ENCODE measurements at regions not wholly inside any gene's neighbourhood (a gene's known extent, or its start where the extent isn't known, plus 50 kb on each side); places are given as distances from the start of the nearest gene placed in this dataset.

- Histone ChIP-seq H3K36me3 (ENCODE audit: control insufficient read depth, insufficient read depth, low read length) (no peaks in the 10 kb centered on the region), H3K4me3 (ENCODE audit: low read length) (no peak overlapping the region), H3K4me1 (ENCODE audit: control insufficient read depth, insufficient read depth, low read length) (no peaks in the 10 kb centered on the region), H3K27me3 (ENCODE audit: control insufficient read depth, insufficient read depth, low read length) (no peaks in the 10 kb centered on the region), H3K27ac (ENCODE audit: low read length) (no peak overlapping the region), H3K9me3 (ENCODE audit: control insufficient read depth, low read depth, low read length) (no peaks in the 10 kb centered on the region)
- DNase-seq, result no peak
- 67% methylated on average over 2 of the region's 5 CpGs for WGBS (ENCODE audit: insufficient coverage, low lambda C conversion rate)
These were observed 163.5 kb upstream of the LMO4 start for GRCh38 chr1:87165177-87165576.

GRCh38 chr1:87167157-87167789, 161.4 kb upstream of the LMO4 start:
- Histone ChIP-seq H3K27me3 (ENCODE audit: control insufficient read depth, insufficient read depth, low read length) (no peaks in the 10 kb centered on the region), H3K27ac (ENCODE audit: low read length) (no peak overlapping the region), H3K4me3 (ENCODE audit: low read length) (no peak overlapping the region), H3K9me3 (ENCODE audit: control insufficient read depth, low read depth, low read length) (no peaks in the 10 kb centered on the region), H3K36me3 (ENCODE audit: control insufficient read depth, insufficient read depth, low read length) (no peaks in the 10 kb centered on the region), H3K4me1 (ENCODE audit: control insufficient read depth, insufficient read depth, low read length) (no peaks in the 10 kb centered on the region)
- DNase-seq, result no peak
- no CpG with 5 or more reads among the region's 7 CpGs for WGBS (ENCODE audit: insufficient coverage, low lambda C conversion rate)

- no peak overlapping the region for H3K4me3 ChIP-seq (ENCODE audit: low read length)
- no peak for DNase-seq
- 57% methylated on average over 1 of the region's 7 CpGs for WGBS (ENCODE audit: insufficient coverage, low lambda C conversion rate)
- no peaks in the 10 kb centered on the region for H3K36me3 ChIP-seq (ENCODE audit: control insufficient read depth, insufficient read depth, low read length)
- no peaks in the 10 kb centered on the region for H3K4me1 ChIP-seq (ENCODE audit: control insufficient read depth, insufficient read depth, low read length)
- no peaks in the 10 kb centered on the region for H3K9me3 ChIP-seq (ENCODE audit: control insufficient read depth, low read depth, low read length)
- H3K27ac ChIP-seq (ENCODE audit: low read length), result no peak overlapping the region
- H3K27me3 ChIP-seq (ENCODE audit: control insufficient read depth, insufficient read depth, low read length), result no peaks in the 10 kb centered on the region
These were observed 160.7 kb upstream of the LMO4 start for GRCh38 chr1:87167848-87168525.

- no peak overlapping the region for H3K27ac ChIP-seq (ENCODE audit: low read length)
- H3K4me3 ChIP-seq (ENCODE audit: low read length), result no peak overlapping the region
- no peaks in the 10 kb centered on the region for H3K36me3 ChIP-seq (ENCODE audit: control insufficient read depth, insufficient read depth, low read length)
- no peaks in the 10 kb centered on the region for H3K9me3 ChIP-seq (ENCODE audit: control insufficient read depth, low read depth, low read length)
- no peaks in the 10 kb centered on the region for H3K4me1 ChIP-seq (ENCODE audit: control insufficient read depth, insufficient read depth, low read length)
- H3K27me3 ChIP-seq (ENCODE audit: control insufficient read depth, insufficient read depth, low read length), result peaks cover 2% of the 10 kb centered on the region
- WGBS (ENCODE audit: insufficient coverage, low lambda C conversion rate), result no CpG with 5 or more reads among the region's 3 CpGs
- no peak for DNase-seq
These were observed 159.3 kb upstream of the LMO4 start for GRCh38 chr1:87169263-87169910.

- H3K27ac ChIP-seq (ENCODE audit: low read length), result no peak overlapping the region
- no peaks in the 10 kb centered on the region for H3K4me1 ChIP-seq (ENCODE audit: control insufficient read depth, insufficient read depth, low read length)
- peaks cover 2% of the 10 kb centered on the region for H3K27me3 ChIP-seq (ENCODE audit: control insufficient read depth, insufficient read depth, low read length)
- H3K9me3 ChIP-seq (ENCODE audit: control insufficient read depth, low read depth, low read length), result no peaks in the 10 kb centered on the region
- H3K4me3 ChIP-seq (ENCODE audit: low read length), result no peak overlapping the region
- no peaks in the 10 kb centered on the region for H3K36me3 ChIP-seq (ENCODE audit: control insufficient read depth, insufficient read depth, low read length)
- no CpG with 5 or more reads among the region's 7 CpGs for WGBS (ENCODE audit: insufficient coverage, low lambda C conversion rate)
- no peak for DNase-seq
These were observed 158.5 kb upstream of the LMO4 start for GRCh38 chr1:87170157-87170556.

- Histone ChIP-seq H3K27me3 (ENCODE audit: control insufficient read depth, insufficient read depth, low read length) (peaks cover 2% of the 10 kb centered on the region), H3K9me3 (ENCODE audit: control insufficient read depth, low read depth, low read length) (no peaks in the 10 kb centered on the region), H3K4me3 (ENCODE audit: low read length) (no peak overlapping the region), H3K4me1 (ENCODE audit: control insufficient read depth, insufficient read depth, low read length) (no peaks in the 10 kb centered on the region), H3K36me3 (ENCODE audit: control insufficient read depth, insufficient read depth, low read length) (no peaks in the 10 kb centered on the region), H3K27ac (ENCODE audit: low read length) (no peak overlapping the region)
- DNase-seq, result no peak
- WGBS (ENCODE audit: insufficient coverage, low lambda C conversion rate), result 100% methylated on average over 1 of the region's 4 CpGs
These were observed 157.6 kb upstream of the LMO4 start for GRCh38 chr1:87170931-87171598.

- Histone ChIP-seq H3K27me3 (ENCODE audit: control insufficient read depth, insufficient read depth, low read length) (peaks cover 4% of the 10 kb centered on the region), H3K36me3 (ENCODE audit: control insufficient read depth, insufficient read depth, low read length) (no peaks in the 10 kb centered on the region), H3K27ac (ENCODE audit: low read length) (no peak overlapping the region), H3K4me1 (ENCODE audit: control insufficient read depth, insufficient read depth, low read length) (no peaks in the 10 kb centered on the region), H3K9me3 (ENCODE audit: control insufficient read depth, low read depth, low read length) (no peaks in the 10 kb centered on the region), H3K4me3 (ENCODE audit: low read length) (no peak overlapping the region)
- whole genome bisulfite sequencing (ENCODE audit: insufficient coverage, low lambda C conversion rate), result 92% methylated on average over 2 of the region's 3 CpGs
- DNase-seq, result no peak
These were observed 155.4 kb upstream of the LMO4 start for GRCh38 chr1:87173231-87173630.

- Histone ChIP-seq H3K27me3 (ENCODE audit: control insufficient read depth, insufficient read depth, low read length) (peaks cover 4% of the 10 kb centered on the region), H3K36me3 (ENCODE audit: control insufficient read depth, insufficient read depth, low read length) (no peaks in the 10 kb centered on the region), H3K27ac (ENCODE audit: low read length) (no peak overlapping the region), H3K9me3 (ENCODE audit: control insufficient read depth, low read depth, low read length) (no peaks in the 10 kb centered on the region), H3K4me3 (ENCODE audit: low read length) (no peak overlapping the region), H3K4me1 (ENCODE audit: control insufficient read depth, insufficient read depth, low read length) (no peaks in the 10 kb centered on the region)
- WGBS (ENCODE audit: insufficient coverage, low lambda C conversion rate), result no CpG with 5 or more reads among the region's 2 CpGs
- no peak for DNase-seq
These were observed 153.9 kb upstream of the LMO4 start for GRCh38 chr1:87174724-87175245.

- H3K27me3 ChIP-seq (ENCODE audit: control insufficient read depth, insufficient read depth, low read length), result peaks cover 4% of the 10 kb centered on the region
- H3K36me3 ChIP-seq (ENCODE audit: control insufficient read depth, insufficient read depth, low read length), result no peaks in the 10 kb centered on the region
- no peak for DNase-seq
- H3K4me3 ChIP-seq (ENCODE audit: low read length), result no peak overlapping the region
- 100% methylated on average over 1 of the region's 5 CpGs for WGBS (ENCODE audit: insufficient coverage, low lambda C conversion rate)
- H3K9me3 ChIP-seq (ENCODE audit: control insufficient read depth, low read depth, low read length), result no peaks in the 10 kb centered on the region
- H3K27ac ChIP-seq (ENCODE audit: low read length), result no peak overlapping the region
- no peaks in the 10 kb centered on the region for H3K4me1 ChIP-seq (ENCODE audit: control insufficient read depth, insufficient read depth, low read length)
These were observed 152.6 kb upstream of the LMO4 start for GRCh38 chr1:87176087-87176486.

GRCh38 chr1:87176514-87176913, 152.2 kb upstream of the LMO4 start:
- Histone ChIP-seq H3K27me3 (ENCODE audit: control insufficient read depth, insufficient read depth, low read length) (peaks cover 4% of the 10 kb centered on the region), H3K9me3 (ENCODE audit: control insufficient read depth, low read depth, low read length) (no peaks in the 10 kb centered on the region), H3K36me3 (ENCODE audit: control insufficient read depth, insufficient read depth, low read length) (no peaks in the 10 kb centered on the region), H3K27ac (ENCODE audit: low read length) (no peak overlapping the region), H3K4me3 (ENCODE audit: low read length) (no peak overlapping the region), H3K4me1 (ENCODE audit: control insufficient read depth, insufficient read depth, low read length) (no peaks in the 10 kb centered on the region)
- WGBS (ENCODE audit: insufficient coverage, low lambda C conversion rate), result 80% methylated on average over 3 of the region's 5 CpGs
- DNase-seq, result no peak

All from large intestine (tissue), 3 donors.